Osteoblast (primary cell): ENCODE measurements at regions not wholly inside any gene's neighbourhood (a gene's known extent, or its start where the extent isn't known, plus 50 kb on each side); places are given as distances from the start of the nearest gene placed in this dataset.

Experiments
- DNase-seq: peaks from one replicate; pipeline ENCODE4 v3.0.0; 2011; ENCODE audit warnings: low spot score, mixed read lengths; ENCODE audit not compliant: insufficient read length; ENCODE audit errors: missing footprints
- H2AFZ ChIP-seq: 2 replicates; pipeline ENCODE4 v1.6.0; 2011; ENCODE audit warnings: mild to moderate bottlenecking, low read length
- H3K27ac ChIP-seq: 2 replicates; pipeline ENCODE4 v1.5.1; 2011; ENCODE audit warnings: mild to moderate bottlenecking, low read depth, low read length, moderate library complexity
- H3K27me3 ChIP-seq: 2 replicates; pipeline ENCODE4 v1.6.0; 2012; ENCODE audit warnings: mild to moderate bottlenecking, control low read depth, inconsistent platforms, low read length, moderate library complexity; ENCODE audit not compliant: insufficient read depth
- H3K36me3 ChIP-seq: 2 replicates; pipeline ENCODE4 v1.5.1; 2011; ENCODE audit warnings: mild to moderate bottlenecking, low read length, control low read depth, moderate library complexity; ENCODE audit not compliant: insufficient read depth
- H3K4me1 ChIP-seq: 2 replicates; pipeline ENCODE4 v1.5.1; 2011; ENCODE audit warnings: mild to moderate bottlenecking, low read length, control low read depth, moderate library complexity; ENCODE audit not compliant: insufficient read depth
- H3K4me2 ChIP-seq: 2 replicates; pipeline ENCODE4 v1.6.0; 2011; ENCODE audit warnings: mild to moderate bottlenecking, low read length; ENCODE audit not compliant: insufficient read depth
- H3K4me3 ChIP-seq: fragments of 200-600 bp; sonication (generic); 3 replicates; pipeline ENCODE4 v1.5.1; 2012; ENCODE audit warnings: mild to moderate bottlenecking, low read length, inconsistent platforms; ENCODE audit not compliant: insufficient read depth
- H3K79me2 ChIP-seq: 2 replicates; pipeline ENCODE4 v1.6.0; 2012; ENCODE audit warnings: mild to moderate bottlenecking, low read length, control low read depth, inconsistent platforms; ENCODE audit not compliant: insufficient read depth
- H3K9me3 ChIP-seq: 2 replicates; pipeline ENCODE4 v1.5.1; 2011; ENCODE audit warnings: low read depth, low read length, control low read depth
- H4K20me1 ChIP-seq: 2 replicates; pipeline ENCODE4 v1.6.0; 2012; ENCODE audit warnings: mild to moderate bottlenecking, low read length, control low read depth; ENCODE audit not compliant: insufficient read depth
- TF ChIP-seq, protein P1 (sequence below): IDR thresholded peaks from 2 replicates; pipeline ENCODE4 v1.5.1; 2011; ENCODE audit warnings: mild to moderate bottlenecking, low read depth, low read length, moderate library complexity; ENCODE audit errors: extremely low read depth

DNA sequence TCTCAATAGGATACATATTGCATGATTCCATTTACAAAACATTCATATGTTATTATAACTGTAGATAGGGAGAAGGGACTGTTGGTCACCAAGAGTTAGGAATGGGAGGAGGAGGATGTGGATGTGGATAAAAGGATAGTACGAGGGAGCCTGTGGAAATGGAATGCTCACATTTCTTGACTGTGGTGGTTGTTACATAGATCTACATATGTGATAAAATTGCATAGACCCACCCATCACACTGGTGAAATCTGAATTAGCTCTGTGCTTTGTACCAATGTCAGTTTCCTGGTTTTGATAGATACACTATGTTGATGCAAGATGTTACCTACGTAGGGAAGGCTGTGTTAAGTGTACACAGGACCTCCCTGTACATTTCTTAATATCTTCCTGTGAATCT is 233.5 kb upstream of the MTPN start:
- no peak for DNase-seq
- Histone ChIP-seq H3K4me3 (no peak overlapping the region), H3K4me1 (no peaks in the 10 kb centered on the region), H3K36me3 (no peaks in the 10 kb centered on the region), H2AFZ (no peak overlapping the region), H3K79me2 (no peaks in the 10 kb centered on the region), H4K20me1 (no peaks in the 10 kb centered on the region), H3K9me3 (no peaks in the 10 kb centered on the region), H3K27ac (no peak overlapping the region), H3K27me3 (no peaks in the 10 kb centered on the region), H3K4me2 (no peak overlapping the region)
- TF ChIP-seq, protein P1, sequence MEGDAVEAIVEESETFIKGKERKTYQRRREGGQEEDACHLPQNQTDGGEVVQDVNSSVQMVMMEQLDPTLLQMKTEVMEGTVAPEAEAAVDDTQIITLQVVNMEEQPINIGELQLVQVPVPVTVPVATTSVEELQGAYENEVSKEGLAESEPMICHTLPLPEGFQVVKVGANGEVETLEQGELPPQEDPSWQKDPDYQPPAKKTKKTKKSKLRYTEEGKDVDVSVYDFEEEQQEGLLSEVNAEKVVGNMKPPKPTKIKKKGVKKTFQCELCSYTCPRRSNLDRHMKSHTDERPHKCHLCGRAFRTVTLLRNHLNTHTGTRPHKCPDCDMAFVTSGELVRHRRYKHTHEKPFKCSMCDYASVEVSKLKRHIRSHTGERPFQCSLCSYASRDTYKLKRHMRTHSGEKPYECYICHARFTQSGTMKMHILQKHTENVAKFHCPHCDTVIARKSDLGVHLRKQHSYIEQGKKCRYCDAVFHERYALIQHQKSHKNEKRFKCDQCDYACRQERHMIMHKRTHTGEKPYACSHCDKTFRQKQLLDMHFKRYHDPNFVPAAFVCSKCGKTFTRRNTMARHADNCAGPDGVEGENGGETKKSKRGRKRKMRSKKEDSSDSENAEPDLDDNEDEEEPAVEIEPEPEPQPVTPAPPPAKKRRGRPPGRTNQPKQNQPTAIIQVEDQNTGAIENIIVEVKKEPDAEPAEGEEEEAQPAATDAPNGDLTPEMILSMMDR, result no peak

DNA sequence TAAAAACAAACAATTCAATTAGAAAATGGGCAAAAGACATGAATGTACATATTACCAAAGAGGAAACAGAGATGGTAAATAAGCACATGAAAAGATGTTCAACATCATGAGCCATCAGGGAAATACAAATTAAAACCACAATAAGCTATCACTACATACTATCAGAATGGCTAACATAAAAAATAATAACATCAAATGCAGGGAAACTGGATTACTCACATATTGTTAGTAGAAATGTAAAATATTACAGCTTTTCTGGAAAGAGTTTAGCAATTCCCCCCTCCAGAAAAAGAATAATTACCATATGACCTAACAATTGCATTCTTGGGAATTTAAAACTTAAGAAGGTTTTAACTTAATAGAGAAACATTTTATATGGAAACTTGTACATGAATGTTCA is 232.9 kb upstream of the MTPN start:
- no peak for DNase-seq
- Histone ChIP-seq H3K27ac (no peak overlapping the region), H3K4me1 (no peaks in the 10 kb centered on the region), H2AFZ (no peak overlapping the region), H3K9me3 (no peaks in the 10 kb centered on the region), H3K27me3 (no peaks in the 10 kb centered on the region), H3K36me3 (no peaks in the 10 kb centered on the region), H3K79me2 (no peaks in the 10 kb centered on the region), H3K4me3 (no peak overlapping the region), H4K20me1 (no peaks in the 10 kb centered on the region), H3K4me2 (no peak overlapping the region)
- TF ChIP-seq, protein P1, result no peak

DNA sequence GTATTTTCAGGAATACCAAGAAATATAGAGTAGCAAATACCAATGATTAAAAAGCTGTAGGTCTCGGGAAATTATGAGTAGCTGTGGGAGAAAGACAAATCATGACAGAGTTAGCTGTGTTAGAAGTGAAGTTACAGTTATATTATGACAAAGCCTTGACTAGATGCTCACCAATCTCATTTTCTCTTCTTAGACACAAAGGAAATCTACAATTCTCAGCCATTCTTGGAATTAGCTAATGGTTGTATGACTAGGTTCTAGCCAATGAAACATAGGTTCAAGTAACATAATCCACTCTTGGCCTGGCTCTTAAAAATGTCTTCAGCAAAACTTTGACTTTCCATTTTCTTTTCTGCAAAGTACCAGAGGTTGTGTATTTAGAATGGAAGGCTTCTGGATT is 228.8 kb upstream of the MTPN start:
- no peaks in the 10 kb centered on the region for H3K4me1 ChIP-seq
- no peaks in the 10 kb centered on the region for H3K36me3 ChIP-seq
- no peak overlapping the region for H2AFZ ChIP-seq
- H3K27ac ChIP-seq, result no peak overlapping the region
- no peaks in the 10 kb centered on the region for H3K27me3 ChIP-seq
- no peaks in the 10 kb centered on the region for H4K20me1 ChIP-seq
- no peak for DNase-seq
- H3K9me3 ChIP-seq, result no peaks in the 10 kb centered on the region
- no peak overlapping the region for H3K4me3 ChIP-seq
- H3K79me2 ChIP-seq, result no peaks in the 10 kb centered on the region
- TF ChIP-seq, protein P1, result no peak
- H3K4me2 ChIP-seq, result no peak overlapping the region

DNA sequence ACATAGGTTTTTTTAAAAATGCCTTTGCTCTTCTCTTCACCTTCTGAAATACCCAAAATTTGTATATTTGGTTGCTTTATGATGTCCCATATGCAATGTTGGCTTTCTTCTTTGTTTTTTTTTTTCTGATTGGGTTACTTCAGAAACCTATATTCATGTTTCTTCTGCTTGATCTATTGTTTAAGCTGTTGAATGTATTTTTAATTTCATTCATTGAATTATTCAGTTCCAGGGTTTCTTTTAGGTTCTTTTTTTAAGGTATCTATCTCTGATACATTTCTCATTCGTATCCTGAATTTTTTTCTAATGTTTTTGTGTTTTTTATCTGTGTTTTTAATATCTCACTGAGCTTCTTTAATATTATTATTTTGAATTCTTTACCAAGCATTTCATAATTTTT is 221.0 kb upstream of the MTPN start:
- Histone ChIP-seq H3K9me3 (peaks cover 2% of the 10 kb centered on the region), H3K79me2 (no peaks in the 10 kb centered on the region), H4K20me1 (no peaks in the 10 kb centered on the region), H3K27me3 (no peaks in the 10 kb centered on the region), H3K36me3 (no peaks in the 10 kb centered on the region), H2AFZ (no peak overlapping the region), H3K4me3 (no peak overlapping the region), H3K4me2 (no peak overlapping the region), H3K4me1 (no peaks in the 10 kb centered on the region), H3K27ac (no peak overlapping the region)
- TF ChIP-seq, protein P1, result no peak
- DNase-seq, result no peak
